Heart right ventricle (tissue), 16 donors: ENCODE measurements at regions not wholly inside any gene's neighbourhood (a gene's known extent, or its start where the extent isn't known, plus 50 kb on each side); places are given as distances from the start of the nearest gene placed in this dataset.

Experiments used
- ATAC-seq, 8 donors: fragments of 200-7000 bp; cut with Tn5 transposase; one replicate each; pipeline ENCODE4 v1.9.1; 2020; ENCODE audit warnings: mild to moderate bottlenecking in 8 of 8, moderate library complexity in 8 of 8, moderate number of reproducible peaks in 1 of 8
- DNase-seq, 2 donors: peaks; one replicate each; pipeline ENCODE4 v3.0.0-alpha.2; 2020
- H3K27ac ChIP-seq, 10 donors: fragments of 200-600 bp; sonication (generic) in 2 of 10; one replicate each; pipeline versions ENCODE4 v1.5.0 to v1.8.0; 2020 to 2022; ENCODE audit warnings: mild to moderate bottlenecking in 3 of 10
- H3K27me3 ChIP-seq, 7 donors: fragments of 200-600 bp; one replicate each; pipeline ENCODE4 v1.8.0; 2021 to 2022; ENCODE audit warnings: mild to moderate bottlenecking in 2 of 7
- H3K36me3 ChIP-seq, 9 donors: fragments of 200-600 bp; sonication (generic) in 1 of 9; one replicate each; pipeline versions ENCODE4 v1.5.0 to v1.8.0; 2020 to 2022; ENCODE audit warnings: mild to moderate bottlenecking in 2 of 9
- H3K4me1 ChIP-seq, 9 donors: fragments of 200-600 bp; sonication (generic) in 1 of 9; one replicate each; pipeline versions ENCODE4 v1.5.0 to v1.8.0; 2020 to 2022; ENCODE audit warnings: mild to moderate bottlenecking in 4 of 9
- H3K4me3 ChIP-seq, 10 donors: fragments of 200-600 bp; sonication (generic) in 2 of 10; one replicate each; pipeline versions ENCODE4 v1.5.0 to v1.8.0; 2020 to 2022; ENCODE audit warnings: mild to moderate bottlenecking in 7 of 10, moderate library complexity in 2 of 10
- H3K9me3 ChIP-seq, 11 donors: fragments of 200-600 bp in 10 of 11; sonication (generic) in 2 of 11; one replicate each; pipeline versions ENCODE4 v1.5.0 to v1.8.0; 2013 to 2022; ENCODE audit warnings: mild to moderate bottlenecking in 2 of 11, control low read depth in 1 of 11, moderate library complexity in 1 of 11
- CTCF ChIP-seq, 9 donors: fragments of 200-600 bp; sonication (generic) in 2 of 9; IDR thresholded peaks; one replicate each; pipeline versions ENCODE4 v1.5.0 to v1.8.0; 2021 to 2022; ENCODE audit warnings: antibody characterized with exemption in 9 of 9, mild to moderate bottlenecking in 5 of 9, moderate library complexity in 1 of 9
- WGBS, 2 donors: extraction: QIAGEN DNeasy Blood & Tissue Kit; methylation state at CpG; one replicate each; pipeline ENCODE4 v1.1.7; 2013; ENCODE audit warnings: inconsistent platforms in 1 of 2; 5-methylcytosine and 5-hydroxymethylcytosine counted together
- intact Hi-C, 10 donors: fragments of 100-400 bp; cut with DNase I; formaldehyde crosslinking; loops; one replicate each; pipeline versions ENCODE4 v1.11.1 to v1.14.2; 2022
- donor health status: Arrhythmogenic right ventricular cardiomyopathy.
- donor health status: ischemic (EF 13 %, LVEDD 7.1; RV severe dilation, severe dysfunction).
- donor health status: healthy with polysubstance abuse.
- donor health status: DM: no; HTN: yes; CAD: no.
- donor health status: DM: no; HTN: no; CAD: no.
- donor health status: ischemic (EF 25% LVEDD 6.9; RV normal size, moderate dysfunction).
- donor health status: ischemic (EF 25% LVEDD 5.7; RV mildly dilated, moderate dysfunction).
- donor health status: healthy.
- donor health status: DM: yes; HTN: yes; CAD: no.
- donor health status: Ischemic cardiomyopathy.
- donor health status: ischemic (EF 35%, LVEDD 5.7; RV mildly dilated, moderate dysfunction).
- donor health status: nonischemic (EF 11% LVEDD 7.7; RV severe dilation, severe dysfunction).
- donor health status: DM: yes; HTN: yes; CAD: no.
- donor health status: PGD.
- donor health status: ischemic (EF 29% LVEDD 5.4; RV normal size, mild dysfunction).
- donor health status: nonischemic (EF 23%, LVEDD 6.1; RV moderate dilation, normal function).

- H3K4me3 ChIP-seq, result no peak overlapping the region
- WGBS, 2 donors, result 44 to 59% methylated on average over 4 of the region's 4 CpGs
- peaks cover 0 to 4% (median 0%) of the 10 kb centered on the region in 11 donors for H3K9me3 ChIP-seq
- no peaks in the 10 kb centered on the region for H3K27me3 ChIP-seq
- no peaks in the 10 kb centered on the region for H3K36me3 ChIP-seq
- H3K27ac ChIP-seq, result no peak overlapping the region
- H3K4me1 ChIP-seq, result no peaks in the 10 kb centered on the region
- intact Hi-C loops, result no loop called here
- ATAC-seq, result no peak
- no peak for DNase-seq
- no peak for TF ChIP-seq CTCF (IDR thresholded peaks at IDR 0.05)
These were observed 270.9 kb downstream of the FAM181B start for GRCh38 chr11:82462608-82463242.

DNA sequence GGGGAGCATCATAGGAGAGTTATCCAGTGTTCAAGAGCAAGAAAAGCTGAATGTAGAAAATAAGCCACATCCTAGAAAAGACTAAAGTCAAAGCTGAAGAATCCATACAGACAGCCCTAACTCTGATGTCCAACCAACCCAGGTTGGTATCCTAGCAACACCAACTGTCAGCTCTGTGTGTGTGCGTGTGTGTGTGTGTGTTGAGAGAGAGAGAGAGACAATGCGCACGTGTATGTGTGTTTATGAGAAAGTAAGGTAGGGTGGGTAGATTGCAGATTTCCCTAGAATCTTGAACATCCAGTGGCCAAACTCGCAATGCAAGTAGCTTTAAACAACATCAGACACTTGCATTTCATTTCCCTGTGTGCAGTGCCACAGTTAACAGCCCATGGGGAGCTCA is 274.9 kb downstream of the FAM181B start:
- intact Hi-C loops, result no loop called here
- no peak for TF ChIP-seq CTCF (IDR thresholded peaks at IDR 0.05)
- peaks cover 0 to 2% (median 0%) of the 10 kb centered on the region in 11 donors for H3K9me3 ChIP-seq
- H3K4me3 ChIP-seq, result no peak overlapping the region
- no peaks in the 10 kb centered on the region for H3K36me3 ChIP-seq
- WGBS, 2 donors, result 22 to 42% methylated on average over 4 of the region's 4 CpGs
- ATAC-seq, result no peak
- H3K27ac ChIP-seq, result no peak overlapping the region
- H3K27me3 ChIP-seq, result no peaks in the 10 kb centered on the region
- DNase-seq, result no peak
- H3K4me1 ChIP-seq, result no peaks in the 10 kb centered on the region

- intact Hi-C loops, result no loop called here
- no peak for TF ChIP-seq CTCF (IDR thresholded peaks at IDR 0.05)
- no peak overlapping the region for H3K4me3 ChIP-seq
- H3K9me3 ChIP-seq, result peaks cover 0 to 2% (median 0%) of the 10 kb centered on the region in 11 donors
- DNase-seq (no peak), ATAC-seq (no peak)
- 64 to 65% methylated on average over 1 of the region's 1 CpG for WGBS, 2 donors
- H3K27me3 ChIP-seq, result no peaks in the 10 kb centered on the region
- no peaks in the 10 kb centered on the region for H3K36me3 ChIP-seq
- H3K27ac ChIP-seq, result no peak overlapping the region
- H3K4me1 ChIP-seq, result no peaks in the 10 kb centered on the region
These were observed 275.5 kb downstream of the FAM181B start for GRCh38 chr11:82458147-82458546.

GRCh38 chr11:82450996-82451395 is 282.7 kb downstream of the FAM181B start:
- Histone ChIP-seq H3K27ac (no peak overlapping the region), H3K4me1 (no peaks in the 10 kb centered on the region), H3K4me3 (no peak overlapping the region), H3K9me3 (no peaks in the 10 kb centered on the region), H3K36me3 (no peaks in the 10 kb centered on the region), H3K27me3 (no peaks in the 10 kb centered on the region)
- DNase-seq (no peak), ATAC-seq (no peak)
- no peak for TF ChIP-seq CTCF (IDR thresholded peaks at IDR 0.05)
- intact Hi-C loops, result no loop called here
